Lung microvascular endothelial cell (primary cell): ENCODE measurements at regions not wholly inside any gene's neighbourhood (a gene's known extent, or its start where the extent isn't known, plus 50 kb on each side); places are given as distances from the start of the nearest gene placed in this dataset.

Experiments
- DNase-seq, 2 donors: peaks; one replicate each; pipeline versions ENCODE4 v3.0.0 to v3.0.0-alpha.2; 2010; ENCODE audit warnings: low read depth in 2 of 2

DNA sequence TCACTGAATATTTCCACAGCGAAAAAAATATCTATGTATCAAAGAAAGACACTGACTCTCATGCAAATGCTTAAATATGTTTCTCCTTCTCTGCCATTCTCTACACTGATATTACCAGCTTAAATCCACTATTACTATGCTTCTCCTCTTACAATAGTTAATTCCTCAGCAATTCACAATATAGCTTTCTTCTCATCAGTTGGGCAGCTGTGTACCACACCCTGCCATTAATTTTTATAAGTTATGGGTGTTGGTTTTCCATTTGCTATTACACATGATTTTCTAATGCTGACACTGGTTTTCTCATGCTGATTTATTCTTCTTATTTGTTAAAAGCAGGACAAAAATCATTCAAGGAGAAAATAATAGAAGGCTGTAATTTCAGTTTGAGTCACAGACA lies 251.8 kb downstream of the TBX15 start:
- no peak for DNase-seq

DNA sequence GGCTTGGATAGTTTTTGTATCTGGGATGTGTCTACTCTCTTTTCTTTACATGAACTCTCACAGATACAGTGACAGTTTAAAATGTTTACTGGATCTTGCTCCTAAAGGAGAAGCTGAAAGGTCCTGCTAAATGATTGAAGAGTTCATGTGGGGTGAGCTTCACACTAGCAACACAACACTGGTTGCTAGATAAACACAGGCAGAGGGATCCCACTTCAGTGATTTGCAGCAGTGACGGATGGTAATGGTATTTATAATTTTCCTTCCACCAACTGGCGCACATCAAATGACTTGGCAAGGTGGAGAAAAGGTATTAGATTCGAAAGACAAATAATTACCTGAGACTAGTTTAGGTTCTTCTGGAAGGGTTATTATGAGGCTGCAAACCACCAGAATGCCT lies 270.2 kb downstream of the TBX15 start:
- DNase-seq: no peak

DNA sequence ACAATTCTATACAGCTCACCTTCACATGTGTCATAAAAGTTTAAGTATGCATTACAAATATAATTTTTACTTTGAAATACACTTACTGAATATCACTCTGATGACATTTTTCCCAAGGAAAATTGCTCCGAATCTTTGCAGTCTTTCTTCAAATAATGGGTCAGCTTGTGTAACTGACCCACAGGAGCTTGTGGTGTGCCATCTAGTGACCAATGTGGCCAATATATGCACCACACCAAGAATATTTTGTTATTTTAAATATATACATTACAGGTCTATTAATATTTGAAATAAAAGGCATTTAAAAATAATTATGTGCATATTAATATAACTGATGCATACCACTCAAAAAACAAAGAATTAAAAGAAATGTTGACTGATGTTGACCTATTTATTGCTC lies 271.4 kb downstream of the TBX15 start:
- DNase-seq: peak in 1 of 2 donors; percentile 51

DNA sequence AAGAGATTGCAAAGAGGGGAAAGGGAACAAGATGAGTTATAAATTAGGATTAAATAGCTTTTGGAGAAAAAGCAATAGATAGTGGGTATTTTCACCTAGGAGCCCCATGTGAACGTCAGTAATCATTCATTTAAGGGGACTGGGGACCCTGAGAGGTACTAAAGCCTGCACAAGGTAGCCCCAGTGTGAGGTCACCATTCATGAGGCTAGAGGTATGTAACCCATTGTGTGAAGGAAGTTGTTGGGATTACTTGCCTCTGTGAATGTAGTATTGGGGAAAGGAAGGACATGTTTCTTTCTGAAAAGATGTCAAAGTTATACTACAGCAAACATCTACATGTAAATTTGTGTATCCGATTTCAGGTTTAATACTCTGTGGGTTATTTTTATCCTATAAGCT lies 276.8 kb downstream of the TBX15 start:
- DNase-seq: no peak

DNA sequence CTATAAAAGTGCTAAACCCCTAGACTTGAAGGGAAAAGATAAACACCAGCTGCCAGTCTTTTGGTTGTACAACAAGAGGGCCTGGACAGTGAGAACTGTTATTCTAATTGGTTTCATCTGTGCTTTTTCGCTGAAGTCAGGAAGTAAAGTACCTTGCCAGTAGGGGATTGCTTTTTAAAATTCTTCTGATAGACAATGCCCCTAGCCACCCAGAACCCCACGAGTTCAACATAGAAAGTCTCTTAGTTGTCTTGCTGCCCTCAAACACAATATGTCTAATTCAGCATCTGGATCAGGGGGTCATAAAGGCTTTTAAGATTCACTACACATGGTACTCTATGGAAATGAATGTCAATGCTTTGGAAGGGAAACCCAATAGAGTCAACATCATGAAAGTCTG lies 289.2 kb downstream of the TBX15 start:
- DNase-seq: no peak

DNA sequence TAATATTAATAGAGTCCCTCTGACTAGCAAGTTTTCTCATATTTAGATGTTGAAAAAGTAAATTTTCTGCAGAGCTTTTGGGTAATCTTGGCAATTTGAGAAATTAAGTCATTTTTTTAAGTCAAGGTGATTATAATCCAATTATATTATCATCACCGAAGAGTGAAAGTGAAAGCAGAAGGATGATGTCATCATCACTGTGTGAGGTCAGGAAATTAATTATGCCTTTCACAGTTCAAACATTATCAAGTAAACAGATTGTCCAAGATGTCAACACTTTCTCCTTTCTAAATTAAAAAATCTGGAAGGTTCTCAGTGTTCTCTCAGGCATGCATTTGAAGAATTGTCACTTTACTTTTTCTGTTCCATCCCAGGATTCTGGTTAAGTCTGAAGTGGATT lies 296.0 kb downstream of the TBX15 start:
- peak; percentile 2 to 32 for DNase-seq

DNA sequence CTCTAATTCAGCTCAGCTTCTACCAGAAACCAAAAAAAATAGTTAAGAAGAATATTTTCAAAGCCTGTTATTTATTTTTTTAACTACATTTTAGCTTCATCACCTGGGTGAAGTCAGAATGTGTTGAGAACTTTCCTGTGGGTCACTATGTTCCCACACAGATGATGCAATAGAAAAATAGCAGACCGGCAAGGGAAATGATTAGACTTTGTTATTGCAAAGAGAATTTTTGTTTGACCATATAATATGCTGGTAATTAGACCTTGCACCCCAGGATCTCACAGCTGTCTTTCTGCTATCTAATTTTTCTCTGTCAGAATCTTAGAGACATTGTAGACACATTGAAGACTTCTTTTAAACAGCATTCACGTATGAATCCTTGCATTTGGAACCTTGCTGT lies 299.3 kb downstream of the TBX15 start:
- peak in 1 of 2 donors; percentile 85 for DNase-seq

DNA sequence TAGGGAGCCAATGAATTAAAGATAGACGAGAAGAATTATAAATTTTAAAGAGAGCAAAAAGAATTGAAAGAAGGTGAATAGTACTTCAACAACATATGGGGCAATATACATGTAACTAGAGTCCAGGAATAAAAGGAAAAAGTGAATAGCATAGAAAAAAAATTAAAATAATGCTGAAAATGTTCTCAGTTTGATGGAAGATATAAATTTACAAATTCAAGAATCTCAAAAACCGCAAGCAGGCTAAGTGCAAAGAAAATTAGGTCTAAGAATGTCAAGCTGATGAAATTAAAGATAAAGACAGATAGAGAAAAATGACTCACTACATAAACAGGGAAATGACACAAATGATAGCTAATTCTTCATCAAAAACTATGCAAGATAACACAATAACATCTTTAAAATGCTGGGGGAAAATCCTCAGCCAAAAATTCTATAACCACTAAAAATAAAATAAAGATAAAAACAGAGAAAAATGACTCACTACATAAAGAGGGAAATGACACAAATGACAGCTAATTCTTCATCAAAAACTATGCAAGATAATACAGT lies 326.3 kb downstream of the TBX15 start:
- DNase-seq: no peak

DNA sequence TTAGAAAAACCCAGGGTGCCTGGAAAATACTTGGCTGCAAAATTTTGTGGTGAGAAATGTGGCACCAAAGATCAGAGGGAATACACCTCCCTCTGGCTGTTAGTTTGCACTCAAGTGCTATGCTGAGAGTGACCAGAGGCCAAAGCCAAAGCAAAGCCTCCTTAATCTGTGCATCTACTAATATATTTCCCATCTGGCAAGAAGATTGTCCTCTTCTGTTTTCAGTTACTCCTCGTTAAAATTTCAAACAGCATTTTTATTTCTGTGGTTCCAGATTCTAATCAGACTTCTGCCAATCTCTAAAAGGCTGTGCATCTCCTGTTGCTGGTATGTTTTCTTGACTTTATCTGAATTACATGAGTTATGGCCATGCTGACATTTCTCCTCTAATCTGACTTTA lies 327.4 kb downstream of the TBX15 start:
- no peak for DNase-seq

DNA sequence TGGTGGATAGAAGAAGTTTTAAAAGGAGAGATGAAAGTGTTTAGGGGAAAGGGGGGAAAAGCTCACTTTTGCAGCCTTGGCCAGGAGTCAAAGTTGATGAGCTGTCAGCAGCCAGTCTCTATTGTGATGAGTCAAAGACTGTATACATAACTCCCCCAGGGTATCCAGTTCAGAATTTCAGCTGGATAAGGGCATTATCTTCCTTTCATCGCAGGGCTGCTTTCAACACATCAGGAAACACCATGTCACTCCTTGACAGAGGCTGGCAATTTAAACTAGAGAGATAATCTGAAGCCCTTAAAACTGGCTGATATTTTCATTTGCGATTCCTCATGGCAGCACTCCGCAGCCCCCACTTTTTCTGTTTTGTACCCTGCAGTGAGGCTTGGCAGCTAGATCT lies 328.5 kb downstream of the TBX15 start:
- DNase-seq: peak in 1 of 2 donors; percentile 16

DNA sequence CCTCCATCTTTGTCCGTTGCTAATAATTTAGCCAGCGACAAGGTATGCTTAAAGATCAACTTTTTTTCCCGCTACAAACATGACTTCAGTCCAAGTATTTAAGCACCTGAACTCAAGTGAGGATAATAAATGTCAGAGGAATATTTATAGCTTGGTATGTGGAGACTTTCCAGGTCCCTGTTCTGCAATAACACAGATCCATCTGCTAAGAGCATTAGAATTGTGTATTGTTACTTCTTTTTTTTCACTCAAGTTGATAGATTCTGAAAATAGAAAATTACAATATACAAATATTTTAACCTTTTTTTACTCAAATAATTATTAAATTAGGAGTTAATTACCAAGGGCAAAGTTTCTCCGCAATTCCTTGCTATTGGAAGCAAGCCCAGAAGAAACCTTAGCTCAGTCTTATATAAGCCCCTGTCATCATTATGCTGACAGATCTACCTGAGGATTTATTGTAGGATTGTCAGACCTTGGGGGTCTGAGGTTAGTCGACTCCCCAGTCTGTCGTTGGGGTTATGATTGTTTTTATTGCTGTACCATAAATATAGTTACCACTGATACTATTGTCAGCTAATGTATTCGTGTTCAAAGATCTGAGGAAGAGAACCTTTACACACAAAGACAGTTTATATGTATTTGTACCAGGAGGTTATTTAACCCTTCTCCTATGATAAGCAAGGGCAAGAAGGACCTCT lies 337.9 kb downstream of the TBX15 start:
- no peak for DNase-seq

DNA sequence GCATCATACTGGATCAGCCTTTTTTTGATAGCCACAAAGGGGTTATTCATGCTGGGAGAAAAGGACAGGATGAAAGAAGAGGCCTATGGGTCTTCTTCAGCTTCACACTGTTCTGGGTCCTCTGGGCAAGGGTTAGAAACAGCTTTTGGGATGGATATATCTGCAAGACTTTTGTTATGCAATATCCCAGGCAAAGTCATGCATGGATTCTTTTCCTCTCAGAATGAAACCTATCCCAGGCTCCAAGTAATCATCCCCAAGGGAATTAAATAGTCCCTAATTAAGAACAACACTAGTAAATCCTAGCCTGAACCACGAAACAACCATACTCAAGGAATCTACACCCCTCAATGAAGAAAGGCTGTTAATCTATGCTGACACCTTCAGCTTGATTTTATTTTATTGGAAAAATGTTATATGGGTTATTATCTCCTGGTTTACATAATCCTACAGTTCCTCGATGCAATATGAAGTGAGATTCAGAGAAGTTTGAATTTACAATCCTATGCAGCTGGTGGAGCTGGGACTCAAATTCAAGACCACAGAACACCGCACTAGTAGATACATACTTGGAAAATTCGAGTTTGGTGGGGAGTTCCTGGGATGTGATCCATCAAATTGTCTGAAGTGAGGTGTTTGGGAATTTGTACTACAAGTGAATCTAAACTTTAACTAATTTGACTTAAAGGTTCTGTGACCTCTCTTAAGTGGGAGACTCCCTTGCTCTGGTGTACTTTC lies 338.6 kb downstream of the TBX15 start:
- no peak for DNase-seq

DNA sequence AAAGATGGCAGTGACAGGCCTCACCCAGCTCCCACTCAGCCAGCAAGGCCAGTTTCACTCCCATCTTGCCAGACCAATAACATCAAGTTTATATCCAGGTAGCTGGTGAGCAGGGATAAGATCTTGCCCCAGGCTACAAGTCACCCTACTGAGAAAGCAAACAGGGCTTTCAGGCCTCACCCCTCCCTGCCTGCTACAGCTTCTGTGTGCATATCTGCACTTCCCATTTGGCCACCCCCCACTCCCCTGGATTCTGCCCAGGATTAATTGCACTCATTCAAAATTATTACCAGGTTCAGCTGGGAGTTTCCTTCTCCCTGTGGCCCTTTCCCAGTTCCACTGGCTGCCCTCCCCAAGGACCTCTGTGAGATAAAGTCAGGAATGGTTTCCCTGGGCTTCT lies 352.1 kb downstream of the TBX15 start:
- no peak for DNase-seq

DNA sequence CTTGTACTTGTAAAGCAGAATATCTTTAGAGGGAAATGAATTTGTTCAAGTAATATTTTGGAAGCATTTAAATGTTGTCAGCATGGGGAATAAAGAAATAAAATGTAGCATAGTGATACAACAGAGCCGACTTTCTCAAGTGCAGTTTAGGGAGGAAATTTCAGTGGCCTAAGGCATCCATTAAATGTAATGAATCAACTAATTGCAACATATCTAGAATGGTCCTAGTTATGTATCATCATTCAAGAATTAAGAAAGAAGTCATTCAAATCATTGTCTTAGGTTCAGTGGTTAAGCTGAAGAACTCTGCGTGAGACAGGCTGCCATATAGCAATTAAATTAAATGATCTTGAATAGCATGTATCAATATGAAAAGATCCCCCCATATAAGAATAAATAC lies 360.7 kb downstream of the TBX15 start:
- no peak for DNase-seq

DNA sequence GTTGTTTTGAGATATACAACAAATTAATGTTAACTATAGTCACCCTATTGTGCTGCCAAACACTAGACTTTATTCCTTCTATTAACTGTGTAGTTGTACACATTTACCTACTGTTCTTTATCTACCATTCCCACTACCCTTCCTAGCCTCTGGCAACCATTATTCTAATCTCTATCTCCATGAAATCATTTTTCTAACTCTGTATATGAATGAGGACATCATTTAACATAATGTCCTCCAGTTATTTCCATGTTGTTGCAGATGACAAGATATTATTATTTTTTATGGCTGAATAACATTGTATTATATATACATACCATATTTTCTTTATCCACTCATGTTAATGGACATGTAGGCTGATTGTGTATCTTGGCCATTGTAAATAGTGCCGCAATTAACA lies 366.3 kb downstream of the TBX15 start:
- no peak for DNase-seq

DNA sequence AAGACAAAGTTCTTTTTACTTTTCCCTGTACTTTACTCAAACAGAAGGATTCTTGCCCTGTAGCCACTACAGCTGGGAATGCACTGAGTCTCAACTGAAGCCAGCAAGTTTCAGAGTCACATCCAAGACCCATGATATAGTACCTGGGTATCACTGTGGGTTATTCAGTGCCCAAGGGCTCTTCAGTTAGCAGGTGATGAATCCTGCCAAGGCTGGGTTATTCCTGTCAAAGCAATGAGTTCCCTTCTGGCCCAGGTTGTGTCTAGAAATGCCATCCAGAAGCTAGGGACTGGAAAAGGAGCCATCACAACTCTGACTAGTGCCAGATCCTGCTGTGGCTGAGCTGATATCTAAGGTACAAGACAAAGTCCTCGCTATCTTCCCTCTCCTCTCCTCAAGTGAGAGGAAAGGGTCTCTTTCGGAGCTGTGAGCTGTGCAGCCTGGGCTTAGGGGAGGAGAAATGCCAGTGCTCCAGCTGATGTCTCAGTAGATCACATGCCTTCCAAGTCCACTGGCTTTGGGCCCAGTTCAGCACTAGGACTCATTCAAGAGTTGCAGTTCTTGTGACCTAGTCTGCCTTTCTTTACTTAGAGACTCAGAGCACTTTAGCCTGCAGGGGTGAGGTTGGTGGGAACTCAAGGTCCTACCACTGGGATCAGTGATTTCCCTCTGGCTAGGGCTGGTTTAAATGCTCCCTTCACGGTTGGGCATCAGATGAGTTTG lies 369.4 kb downstream of the TBX15 start:
- DNase-seq: no peak

DNA sequence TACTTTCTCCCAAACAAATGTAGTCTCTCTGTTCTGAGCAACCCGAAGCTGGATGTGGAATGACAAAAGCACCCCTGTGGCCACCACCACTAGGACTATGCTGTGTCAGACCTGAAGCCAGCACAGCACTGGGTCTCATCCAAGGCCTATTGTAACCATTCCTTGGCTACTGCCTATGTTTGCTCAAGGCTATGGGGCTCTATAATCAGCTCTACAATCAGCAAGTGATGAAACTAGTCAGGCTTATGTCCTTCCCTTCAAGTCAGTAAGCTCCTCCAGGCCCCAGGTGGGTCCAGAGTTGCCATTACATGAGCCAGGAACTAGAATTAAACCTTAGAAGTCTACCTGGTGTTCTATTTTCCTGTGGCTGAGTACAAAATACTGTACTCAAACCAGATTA lies 370.2 kb downstream of the TBX15 start:
- DNase-seq: no peak

DNA sequence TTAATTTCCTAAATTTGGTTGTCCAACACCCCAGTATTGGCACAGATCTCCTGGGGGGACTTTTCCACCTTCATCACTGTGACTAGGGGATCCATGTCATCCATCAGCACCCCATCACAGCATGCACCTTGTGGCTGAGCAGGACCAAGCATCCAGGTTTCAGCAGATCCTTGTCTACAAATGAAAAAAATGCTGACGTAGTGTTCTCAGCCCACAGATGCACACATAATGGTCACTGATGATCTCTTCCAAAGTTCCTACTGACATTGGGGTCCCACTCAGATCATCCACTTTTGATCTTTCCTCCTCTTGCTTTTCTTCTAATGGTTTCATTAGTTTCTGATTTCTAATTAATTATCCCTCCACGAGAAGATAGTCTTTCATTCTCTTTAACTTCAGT lies 373.1 kb downstream of the TBX15 start:
- DNase-seq: no peak

DNA sequence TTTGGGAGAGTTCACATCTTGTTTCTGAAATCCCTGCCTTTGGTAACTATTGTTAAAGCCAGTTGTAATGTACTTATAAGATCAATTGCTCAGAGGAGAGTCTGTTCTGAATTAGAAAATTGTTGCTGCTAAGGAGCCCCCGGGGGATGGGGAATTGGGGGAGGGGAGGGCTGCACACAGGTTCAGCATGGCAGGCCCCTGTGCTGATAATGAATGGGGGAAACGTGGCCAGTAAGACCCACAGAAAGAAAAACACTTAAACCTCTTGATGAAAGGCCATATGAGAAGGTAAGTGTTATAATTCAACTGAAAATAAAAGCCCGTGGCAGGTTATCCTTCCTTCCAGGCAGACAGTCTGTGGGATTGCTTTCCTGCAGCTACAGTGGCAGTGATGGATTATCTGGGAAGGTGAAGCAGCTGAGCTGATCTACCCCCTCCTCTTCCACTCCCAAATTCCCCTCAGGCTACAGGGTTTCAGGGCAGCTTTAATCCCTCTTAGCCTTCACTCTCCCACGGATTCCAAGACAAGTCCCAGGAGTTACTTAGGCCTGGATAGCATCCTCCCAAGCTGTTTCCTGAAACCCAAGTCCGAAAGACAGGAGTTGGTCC lies 398.8 kb downstream of the TBX15 start:
- no peak for DNase-seq

DNA sequence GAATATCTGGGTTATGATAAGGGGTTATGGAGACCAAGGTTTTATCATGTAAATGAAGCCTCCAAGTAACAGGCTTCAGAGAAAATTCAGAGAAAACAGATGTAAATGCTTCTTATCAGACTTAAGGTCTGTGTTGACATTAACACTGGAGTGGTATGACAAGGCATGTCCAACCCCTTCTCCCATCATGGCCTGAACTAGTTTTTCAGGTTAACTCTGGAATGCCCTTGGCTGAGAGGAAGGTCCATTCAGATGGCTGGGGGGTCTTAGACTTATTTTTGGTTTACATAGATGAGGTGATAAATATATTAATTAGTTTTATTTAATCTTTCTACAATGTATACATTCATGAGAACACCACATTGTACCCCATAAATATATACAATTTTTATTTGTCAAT lies 399.6 kb downstream of the TBX15 start:
- DNase-seq: no peak

DNA sequence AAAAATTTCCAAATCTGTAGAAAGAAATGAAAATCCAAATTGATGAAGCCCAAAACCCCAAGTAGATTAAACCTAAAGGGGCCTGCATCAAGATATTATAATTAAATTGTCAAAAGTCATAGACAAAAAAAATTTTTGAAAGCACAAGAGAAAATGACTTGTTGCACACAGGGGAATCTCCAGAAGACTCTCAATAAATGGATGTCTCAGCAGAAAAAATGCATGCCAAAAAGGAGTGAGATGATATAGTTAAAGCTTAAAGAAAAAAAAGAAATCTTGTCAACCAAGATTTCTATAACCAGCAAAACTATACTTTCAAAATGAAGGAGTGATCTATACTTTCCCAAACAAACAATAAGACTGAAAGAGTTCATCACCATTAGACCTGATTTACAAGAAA lies 393.2 kb upstream of the SPAG17 start:
- DNase-seq: no peak

DNA sequence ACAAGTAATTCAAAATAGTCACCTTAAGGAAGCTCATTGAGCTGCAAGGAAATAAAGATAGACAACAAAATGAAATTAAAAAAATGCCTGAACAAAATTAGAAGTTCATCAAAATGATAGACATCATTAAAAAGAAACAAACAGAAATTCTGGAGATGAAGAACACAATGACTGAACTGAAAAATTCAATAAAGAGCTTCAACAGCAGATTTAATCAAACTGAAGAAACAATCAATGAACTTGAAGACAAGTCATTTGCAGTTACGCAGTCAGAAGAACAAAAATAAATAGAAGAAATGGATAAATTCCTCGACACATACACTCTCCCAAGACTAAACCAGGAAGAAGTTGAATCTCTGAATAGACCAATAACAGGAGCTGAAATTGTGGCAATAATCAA lies 390.0 kb upstream of the SPAG17 start:
- DNase-seq: no peak
